ENCODE measurements at regions not wholly inside any gene's neighbourhood (a gene's known extent, or its start where the extent isn't known, plus 50 kb on each side); places are given as distances from the start of the nearest gene placed in this dataset.

- TF ChIP-seq CTCF (IDR thresholded peaks at IDR 0.05; ENCODE audit: borderline replicate concordance, extremely low read depth, low read length, poor library complexity, severe bottlenecking) (no peak), EZH2 (IDR thresholded peaks at IDR 0.05; ENCODE audit: borderline replicate concordance, low read depth, low read length, severe bottlenecking) (no peak)
Measured at GRCh38 chr2:226583715-226584114, 215.9 kb downstream of the IRS1 start.
